OCI-LY7 (cell line): ENCODE measurements at regions not wholly inside any gene's neighbourhood (a gene's known extent, or its start where the extent isn't known, plus 50 kb on each side); places are given as distances from the start of the nearest gene placed in this dataset.

Source experiments
- BruUV-seq: library from RNA; stranded (reverse); fragments of 400-500 nt; replicated peaks from 2 replicates; lab custom pipeline; 2021; lab: Mats Ljungman, UMichigan
- CTCF ChIA-PET: fragments of 300-600 bp; sonication (Branson Sonifier 250); formaldehyde crosslinking; loops from one replicate; lab custom pipeline; 2022; ENCODE audit warnings: antibody characterized with exemption; ENCODE audit not compliant: unreplicated experiment; lab: Charles Lee
- POLR2A ChIA-PET: fragments of 300-600 bp; sonication (Branson Sonifier 250); formaldehyde crosslinking; loops from one replicate; lab custom pipeline; 2022; ENCODE audit warnings: antibody characterized with exemption; lab: Charles Lee
- DNase-seq: peaks from one replicate; pipeline ENCODE4 v3.0.0-alpha.2; 2015; ENCODE audit warnings: low spot score
- H2AFZ ChIP-seq: fragments of 200-600 bp; sonication (generic), shearing (Covaris generic); 2 replicates; pipeline ENCODE4 v1.6.1; 2014; ENCODE audit warnings: mild to moderate bottlenecking, antibody characterized with exemption, low read length, moderate library complexity
- H3K27ac ChIP-seq: fragments of 200-600 bp; sonication (generic); 2 replicates; pipeline ENCODE4 v1.5.1; 2014; ENCODE audit warnings: mixed run types, low read depth, mild to moderate bottlenecking, moderate library complexity, low read length, inconsistent platforms; ENCODE audit not compliant: poor library complexity, severe bottlenecking
- H3K36me3 ChIP-seq: fragments of 200-600 bp; sonication (generic); 2 replicates; pipeline ENCODE4 v1.6.1; 2014; ENCODE audit warnings: mild to moderate bottlenecking, antibody characterized with exemption, low read length, moderate library complexity, mixed read lengths; ENCODE audit not compliant: insufficient read depth
- H3K4me1 ChIP-seq: fragments of 200-600 bp; sonication (generic); 2 replicates; pipeline ENCODE4 v1.5.1; 2014; ENCODE audit warnings: mild to moderate bottlenecking, low read length; ENCODE audit not compliant: insufficient read depth, poor library complexity, severe bottlenecking
- H3K4me2 ChIP-seq: fragments of 200-600 bp; sonication (generic); 2 replicates; pipeline ENCODE4 v1.6.1; 2014; ENCODE audit warnings: mild to moderate bottlenecking, low read length
- H3K4me3 ChIP-seq: fragments of 200-600 bp; sonication (generic); 2 replicates; pipeline ENCODE4 v1.5.1; 2014; ENCODE audit warnings: mild to moderate bottlenecking, low read depth, low read length; ENCODE audit not compliant: poor library complexity, severe bottlenecking
- H3K79me2 ChIP-seq: fragments of 200-600 bp; sonication (generic); 2 replicates; pipeline ENCODE4 v1.6.1; 2016; ENCODE audit warnings: low read depth, mild to moderate bottlenecking, low read length, moderate library complexity, mixed read lengths; ENCODE audit not compliant: insufficient read depth
- H3K9me2 ChIP-seq: fragments of 200-600 bp; sonication (generic); 2 replicates; pipeline ENCODE4 v1.6.1; 2016; ENCODE audit warnings: mild to moderate bottlenecking, low read length, mixed read lengths; ENCODE audit not compliant: insufficient read depth
- H3K9me3 ChIP-seq: fragments of 200-600 bp; sonication (generic); 2 replicates; pipeline ENCODE4 v1.6.1; 2014; ENCODE audit warnings: mild to moderate bottlenecking, mixed run types, low read length, mixed read lengths
- H4K20me1 ChIP-seq: fragments of 200-600 bp; sonication (generic); 2 replicates; pipeline ENCODE4 v1.6.1; 2014; ENCODE audit warnings: mild to moderate bottlenecking, antibody characterized with exemption, low read length, moderate library complexity, mixed read lengths; ENCODE audit not compliant: insufficient read depth
- CTCF ChIP-seq: fragments of 200-600 bp; sonication (generic); conservative IDR thresholded peaks from 2 replicates; pipeline ENCODE4 v1.5.1; 2014; ENCODE audit warnings: mild to moderate bottlenecking, antibody characterized with exemption, low read length, moderate library complexity, mixed read lengths
- EZH2phosphoT487 ChIP-seq: fragments of 200-600 bp; sonication (generic); IDR thresholded peaks from 2 replicates; pipeline ENCODE4 v1.6.1; 2018; ENCODE audit warnings: low read depth, borderline replicate concordance, mild to moderate bottlenecking, mixed run types, antibody characterized with exemption, low read length, moderate library complexity, mixed read lengths
- intact Hi-C: fragments of 100-400 bp; cut with micrococcal nuclease; formaldehyde crosslinking; loops from one replicate; pipeline ENCODE4 v1.10.0; 2022; ENCODE audit not compliant: unreplicated experiment

GRCh38 chr5:61274511-61274911 lies 57.5 kb upstream of the ZSWIM6 start:
- Histone ChIP-seq H3K79me2 (no peaks in the 10 kb centered on the region), H3K4me3 (no peak overlapping the region), H3K9me2 (no peaks in the 10 kb centered on the region), H3K36me3 (no peaks in the 10 kb centered on the region), H3K9me3 (no peaks in the 10 kb centered on the region), H3K4me2 (no peak overlapping the region), H4K20me1 (no peaks in the 10 kb centered on the region), H3K27ac (no peak overlapping the region), H3K4me1 (no peaks in the 10 kb centered on the region), H2AFZ (no peak overlapping the region)
- no TSS peak for BruUV-seq
- ChIA-PET POLR2A (interaction anchor here (0.7 kb wide), 1 partner anchor 23 kb away, joined by 3 read pairs; no protein-coding TSS in a partner anchor), CTCF (no interaction called here)
- no peak for DNase-seq
- TF ChIP-seq EZH2phosphoT487 (no peak), CTCF (no peak)
- intact Hi-C loops: no loop called here

GRCh38 chr5:61275841-61276240 lies 56.2 kb upstream of the ZSWIM6 start:
- POLR2A ChIA-PET: no interaction called here
- CTCF ChIA-PET: no interaction called here
- Histone ChIP-seq H3K4me1 (no peaks in the 10 kb centered on the region), H3K9me2 (no peaks in the 10 kb centered on the region), H3K27ac (no peak overlapping the region), H3K9me3 (no peaks in the 10 kb centered on the region), H3K36me3 (no peaks in the 10 kb centered on the region), H2AFZ (no peak overlapping the region), H3K79me2 (no peaks in the 10 kb centered on the region), H3K4me2 (no peak overlapping the region), H4K20me1 (no peaks in the 10 kb centered on the region), H3K4me3 (no peak overlapping the region)
- no peak for TF ChIP-seq CTCF
- TF ChIP-seq EZH2phosphoT487: no peak
- intact Hi-C loops: no loop called here
- no peak for DNase-seq
- no TSS peak for BruUV-seq

- Histone ChIP-seq H4K20me1 (no peaks in the 10 kb centered on the region), H3K27ac (no peak overlapping the region), H3K4me1 (no peaks in the 10 kb centered on the region), H3K36me3 (no peaks in the 10 kb centered on the region), H3K9me2 (no peaks in the 10 kb centered on the region), H3K79me2 (no peaks in the 10 kb centered on the region), H3K9me3 (no peaks in the 10 kb centered on the region), H3K4me2 (no peak overlapping the region), H2AFZ (no peak overlapping the region), H3K4me3 (no peak overlapping the region)
- no peak for TF ChIP-seq CTCF
- no peak for TF ChIP-seq EZH2phosphoT487
- intact Hi-C loops: no loop called here
- BruUV-seq: no TSS peak
- DNase-seq: no peak
- POLR2A ChIA-PET: interaction anchor here (0.6 to 0.7 kb wide), 4 partner anchors 15 to 260 kb away, joined by 3 to 5 read pairs (median 4); no protein-coding TSS in a partner anchor
- CTCF ChIA-PET: no interaction called here
Measured at GRCh38 chr5:61277190-61277589, 54.9 kb upstream of the ZSWIM6 start.
